GM21619 (cell line): ENCODE measurements at regions not wholly inside any gene's neighbourhood (a gene's known extent, or its start where the extent isn't known, plus 50 kb on each side); places are given as distances from the start of the nearest gene placed in this dataset.

Source experiments
- ATAC-seq: cut with Tn5 transposase; IDR thresholded peaks from one replicate; pipeline ENCODE4 v1.9.1; 2021; ENCODE audit not compliant: unreplicated experiment

- no peak for ATAC-seq
Measured at GRCh38 chr3:174398761-174399160, 460.4 kb upstream of the NAALADL2 start.

- ATAC-seq, result no peak
Measured at GRCh38 chr3:174403831-174404230, 455.3 kb upstream of the NAALADL2 start.

GRCh38 chr3:174408310-174408709, 450.8 kb upstream of the NAALADL2 start:
- ATAC-seq, result no peak

- ATAC-seq, result no peak
Measured at GRCh38 chr3:174409086-174409743, 449.9 kb upstream of the NAALADL2 start.

GRCh38 chr3:174413062-174413912, 445.8 kb upstream of the NAALADL2 start:
- ATAC-seq, result no peak

- ATAC-seq, result no peak
Measured at GRCh38 chr3:174414902-174415301, 444.2 kb upstream of the NAALADL2 start.

- no peak for ATAC-seq
Measured at GRCh38 chr3:174417573-174417972, 441.6 kb upstream of the NAALADL2 start.

- ATAC-seq, result no peak
Measured at GRCh38 chr3:174419216-174419615, 439.9 kb upstream of the NAALADL2 start.

- ATAC-seq, result no peak
Measured at GRCh38 chr3:174423936-174424335, 435.2 kb upstream of the NAALADL2 start.

GRCh38 chr3:174424656-174425055, 434.5 kb upstream of the NAALADL2 start:
- ATAC-seq, result no peak

GRCh38 chr3:174425422-174425821, 433.7 kb upstream of the NAALADL2 start:
- no peak for ATAC-seq

GRCh38 chr3:174430986-174431385, 428.1 kb upstream of the NAALADL2 start:
- no peak for ATAC-seq

GRCh38 chr3:174431717-174432116, 427.4 kb upstream of the NAALADL2 start:
- no peak for ATAC-seq

- ATAC-seq, result no peak
Measured at GRCh38 chr3:174436367-174436766, 422.8 kb upstream of the NAALADL2 start.

GRCh38 chr3:174438501-174439145, 420.5 kb upstream of the NAALADL2 start:
- ATAC-seq, result no peak

- ATAC-seq, result no peak
Measured at GRCh38 chr3:174439331-174440252, 419.5 kb upstream of the NAALADL2 start.

- no peak for ATAC-seq
Measured at GRCh38 chr3:174440253-174440701, 418.9 kb upstream of the NAALADL2 start.

- ATAC-seq, result peak; percentile 64
Measured at GRCh38 chr3:174440741-174441587, 418.2 kb upstream of the NAALADL2 start.

GRCh38 chr3:174441588-174442301, 417.4 kb upstream of the NAALADL2 start:
- no peak for ATAC-seq
